Common myeloid progenitor, CD34-positive (primary cell): ENCODE measurements at regions not wholly inside any gene's neighbourhood (a gene's known extent, or its start where the extent isn't known, plus 50 kb on each side); places are given as distances from the start of the nearest gene placed in this dataset.
"Not testable (repeated sequence)": the region's sequence is repeated elsewhere in the genome, so short reads cannot be mapped to it uniquely, and the experiment has no call there.

Experiments
- CTCF ChIA-PET: fragments of 350-600 bp; sonication (Branson Sonifier 250); formaldehyde crosslinking; loops from one replicate; lab custom pipeline; 2021; ENCODE audit warnings: antibody characterized with exemption; lab: Charles Lee
- POLR2A ChIA-PET: fragments of 350-600 bp; sonication (Branson Sonifier 250); formaldehyde crosslinking; loops from one replicate; lab custom pipeline; 2021; ENCODE audit warnings: antibody characterized with exemption; lab: Charles Lee
- DNase-seq, 3 donors: peaks; one replicate each; pipeline versions ENCODE4 v3.0.0 to v3.0.0-alpha.2; 2013
- H3K27ac ChIP-seq, 2 experiments: 1 replicate in 1 of 2; 2 replicates in 1 of 2; pipeline ENCODE4 v1.7.0; 2013; ENCODE audit warnings: inconsistent platforms in 2 of 2, low read length in 2 of 2, mild to moderate bottlenecking in 2 of 2, low read depth in 1 of 2, moderate library complexity in 1 of 2; ENCODE audit not compliant: severe bottlenecking in 2 of 2, insufficient read depth in 1 of 2, poor library complexity in 1 of 2
- H3K27me3 ChIP-seq, 5 experiments: replicated peaks in 2 of 5; 1 replicate in 3 of 5; 2 replicates in 2 of 5; pipeline versions ENCODE4 v1.6.1 to v1.7.0; 2013; ENCODE audit warnings: low read length in 4 of 5, mild to moderate bottlenecking in 2 of 5, moderate library complexity in 2 of 5, inconsistent platforms in 1 of 5; ENCODE audit not compliant: insufficient read depth in 5 of 5, control insufficient read depth in 4 of 5
- H3K36me3 ChIP-seq, 4 experiments: 1 replicate in 2 of 4; 2 replicates in 2 of 4; pipeline versions ENCODE4 v1.6.1 to v1.7.0; 2013; ENCODE audit warnings: low read length in 3 of 4, control low read depth in 1 of 4, mild to moderate bottlenecking in 1 of 4; ENCODE audit not compliant: control insufficient read depth in 4 of 4, insufficient read depth in 4 of 4
- H3K4me1 ChIP-seq, 4 experiments: 1 replicate in 3 of 4; 2 replicates in 1 of 4; pipeline versions ENCODE4 v1.6.1 to v1.7.1; 2013; ENCODE audit warnings: low read length in 3 of 4, mild to moderate bottlenecking in 3 of 4, control low read depth in 1 of 4, inconsistent platforms in 1 of 4, moderate library complexity in 1 of 4; ENCODE audit not compliant: control insufficient read depth in 4 of 4, insufficient read depth in 4 of 4; ENCODE audit errors: control extremely low read depth in 1 of 4
- H3K4me3 ChIP-seq, 7 experiments: 1 replicate in 4 of 7; 2 replicates in 3 of 7; pipeline versions ENCODE4 v1.5.1 to v1.7.0; 2013; ENCODE audit warnings: mild to moderate bottlenecking in 7 of 7, low read length in 6 of 7, moderate library complexity in 6 of 7, inconsistent platforms in 2 of 7, low read depth in 2 of 7, control low read depth in 1 of 7; ENCODE audit not compliant: insufficient read depth in 4 of 7, control insufficient read depth in 1 of 7; ENCODE audit errors: extremely low read depth in 1 of 7
- H3K9me3 ChIP-seq, 5 experiments: 1 replicate in 4 of 5; 2 replicates in 1 of 5; pipeline versions ENCODE4 v1.6.1 to v1.7.1; 2013; ENCODE audit warnings: low read length in 4 of 5, mild to moderate bottlenecking in 2 of 5, inconsistent platforms in 1 of 5, low read depth in 1 of 5, moderate library complexity in 1 of 5; ENCODE audit not compliant: control insufficient read depth in 4 of 5, insufficient read depth in 2 of 5; ENCODE audit errors: control extremely low read depth in 1 of 5
- WGBS: methylation state at CpG from one replicate; pipeline ENCODE4 v1.1.5; 2013; ENCODE audit not compliant: insufficient coverage; 5-methylcytosine and 5-hydroxymethylcytosine counted together

GRCh38 chr13:21260561-21261290, 84.3 kb downstream of the MRPL57 start:
- H3K4me1 ChIP-seq, H3K36me3 ChIP-seq, H3K4me3 ChIP-seq, H3K9me3 ChIP-seq, CTCF ChIA-PET, H3K27ac ChIP-seq, DNase-seq, H3K27me3 ChIP-seq, POLR2A ChIA-PET: not testable (repeated sequence)
- 98% methylated on average over 27 of the region's 35 CpGs for WGBS

GRCh38 chr13:21261487-21262216, 85.2 kb downstream of the MRPL57 start:
- POLR2A ChIA-PET, H3K36me3 ChIP-seq, H3K9me3 ChIP-seq, H3K4me1 ChIP-seq, H3K27ac ChIP-seq, H3K4me3 ChIP-seq, H3K27me3 ChIP-seq, DNase-seq: not testable (repeated sequence)
- WGBS: 81% methylated on average over 2 of the region's 9 CpGs
- CTCF ChIA-PET: interaction anchor here (0.7 to 1.2 kb wide), 2 partner anchors 25 to 35 kb away, joined by 3 to 4 read pairs; no protein-coding TSS in a partner anchor

- H3K27ac ChIP-seq, H3K27me3 ChIP-seq, DNase-seq, H3K4me1 ChIP-seq, H3K9me3 ChIP-seq, H3K36me3 ChIP-seq, POLR2A ChIA-PET, H3K4me3 ChIP-seq: not testable (repeated sequence)
- CTCF ChIA-PET: interaction anchor here (0.6 kb wide), 2 partner anchors 20 to 218 kb away, joined by 3 read pairs; no protein-coding TSS in a partner anchor
- 100% methylated on average over 2 of the region's 4 CpGs for WGBS
Observed at GRCh38 chr13:21263909-21264308, 87.5 kb downstream of the MRPL57 start.

GRCh38 chr13:21268485-21268884, 92.0 kb downstream of the MRPL57 start:
- CTCF ChIA-PET: interaction anchor here (1.6 kb wide), 1 partner anchor 20 kb away, joined by 3 read pairs; no protein-coding TSS in a partner anchor
- WGBS: no CpG with 5 or more reads among the region's 1 CpG
- DNase-seq, H3K27me3 ChIP-seq, POLR2A ChIA-PET, H3K9me3 ChIP-seq, H3K27ac ChIP-seq, H3K4me3 ChIP-seq, H3K36me3 ChIP-seq, H3K4me1 ChIP-seq: not testable (repeated sequence)

- H3K36me3 ChIP-seq, H3K4me1 ChIP-seq, POLR2A ChIA-PET, H3K27ac ChIP-seq, DNase-seq, CTCF ChIA-PET, H3K27me3 ChIP-seq, H3K9me3 ChIP-seq, H3K4me3 ChIP-seq: not testable (repeated sequence)
- 100% methylated on average over 2 of the region's 6 CpGs for WGBS
Observed at GRCh38 chr13:21272439-21272838, 96.0 kb downstream of the MRPL57 start.

GRCh38 chr13:21274457-21274856, 98.0 kb downstream of the MRPL57 start:
- H3K27ac ChIP-seq, H3K4me1 ChIP-seq, H3K4me3 ChIP-seq, CTCF ChIA-PET, DNase-seq, H3K36me3 ChIP-seq, H3K9me3 ChIP-seq, H3K27me3 ChIP-seq: not testable (repeated sequence)
- POLR2A ChIA-PET: interaction anchor here (0.6 kb wide), 1 partner anchor 128 kb away, joined by 3 read pairs; no protein-coding TSS in a partner anchor
- WGBS: 90% methylated on average over 2 of the region's 4 CpGs

- no peaks in the 10 kb centered on the region for H3K4me1 ChIP-seq
- no CpG with 5 or more reads among the region's 2 CpGs for WGBS
- POLR2A ChIA-PET: no interaction called here
- H3K9me3 ChIP-seq: no peaks in the 10 kb centered on the region
- no peaks in the 10 kb centered on the region for H3K27me3 ChIP-seq
- CTCF ChIA-PET: no interaction called here
- no peaks in the 10 kb centered on the region for H3K36me3 ChIP-seq
- no peak overlapping the region for H3K27ac ChIP-seq
- H3K4me3 ChIP-seq: no peak overlapping the region
- no peak for DNase-seq
Observed at GRCh38 chr13:21282065-21282464, 105.6 kb downstream of the MRPL57 start.
